ENCODE measurements at regions not wholly inside any gene's neighbourhood (a gene's known extent, or its start where the extent isn't known, plus 50 kb on each side); places are given as distances from the start of the nearest gene placed in this dataset.

- WGBS, 2 donors = 92 to 96% methylated on average over 1 of the region's 1 CpG
- no peaks in the 10 kb centered on the region for H3K4me1 ChIP-seq (ENCODE audit: control insufficient read depth in 5 of 5, insufficient read depth in 5 of 5, low read length in 5 of 5)
- no peak for DNase-seq
- no peak overlapping the region for H3K4me3 ChIP-seq
- H3K9ac ChIP-seq (ENCODE audit: insufficient read depth in 1 of 2, low read length in 2 of 2) = no peak overlapping the region
- no peak for ATAC-seq (ENCODE audit: insufficient read depth, low FRiP score)
- no peaks in the 10 kb centered on the region for H3K9me3 ChIP-seq (ENCODE audit: control insufficient read depth in 4 of 4, insufficient read depth in 3 of 4, low read length in 3 of 4)
- no peak overlapping the region for H3K27ac ChIP-seq (ENCODE audit: low read depth in 1 of 2, low read length in 1 of 2)
- no peaks in the 10 kb centered on the region for H3K27me3 ChIP-seq (ENCODE audit: control insufficient read depth in 3 of 3, insufficient read depth in 3 of 3, low read length in 2 of 3)
- no peaks in the 10 kb centered on the region for H3K36me3 ChIP-seq (ENCODE audit: control insufficient read depth in 4 of 4, insufficient read depth in 4 of 4, low read length in 4 of 4)
- TF ChIP-seq CTCF (IDR thresholded peaks at IDR 0.05; ENCODE audit: control extremely low read depth, extremely low read depth) = no peak
These were observed 441.2 kb downstream of the PTPRC start for GRCh38 chr1:199079994-199080393.

DNA sequence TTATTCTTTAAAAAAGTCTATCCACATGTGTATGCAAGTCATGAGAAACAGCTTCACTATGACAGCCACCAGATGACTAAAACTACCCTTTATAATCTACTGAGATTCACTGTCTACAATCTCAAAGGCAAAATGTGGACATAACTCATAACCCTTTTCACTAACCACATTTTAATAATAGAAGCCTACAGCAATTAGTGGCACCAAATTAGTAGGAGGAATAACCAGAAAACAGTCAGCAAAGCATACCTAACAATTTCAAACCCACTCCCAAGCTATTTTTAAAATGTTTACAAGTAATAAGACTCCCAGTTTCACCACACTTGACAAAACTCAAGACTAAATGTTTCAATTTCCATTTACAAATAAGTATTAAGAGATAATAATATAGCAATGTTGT, 442.9 kb downstream of the PTPRC start:
- Histone ChIP-seq H3K4me3 (no peak overlapping the region), H3K4me1 (ENCODE audit: control insufficient read depth in 5 of 5, insufficient read depth in 5 of 5, low read length in 5 of 5) (no peaks in the 10 kb centered on the region), H3K27me3 (ENCODE audit: control insufficient read depth in 3 of 3, insufficient read depth in 3 of 3, low read length in 2 of 3) (no peaks in the 10 kb centered on the region), H3K36me3 (ENCODE audit: control insufficient read depth in 4 of 4, insufficient read depth in 4 of 4, low read length in 4 of 4) (no peaks in the 10 kb centered on the region), H3K27ac (ENCODE audit: low read depth in 1 of 2, low read length in 1 of 2) (no peak overlapping the region), H3K9me3 (ENCODE audit: control insufficient read depth in 4 of 4, insufficient read depth in 3 of 4, low read length in 3 of 4) (no peaks in the 10 kb centered on the region), H3K9ac (ENCODE audit: insufficient read depth in 1 of 2, low read length in 2 of 2) (no peak overlapping the region)
- TF ChIP-seq CTCF (IDR thresholded peaks at IDR 0.05; ENCODE audit: control extremely low read depth, extremely low read depth) = no peak
- DNase-seq (no peak), ATAC-seq (ENCODE audit: insufficient read depth, low FRiP score) (no peak)

GRCh38 chr1:199082778-199083389, 444.0 kb downstream of the PTPRC start:
- Histone ChIP-seq H3K27ac (ENCODE audit: low read depth in 1 of 2, low read length in 1 of 2) (no peak overlapping the region), H3K9ac (ENCODE audit: insufficient read depth in 1 of 2, low read length in 2 of 2) (no peak overlapping the region), H3K9me3 (ENCODE audit: control insufficient read depth in 4 of 4, insufficient read depth in 3 of 4, low read length in 3 of 4) (no peaks in the 10 kb centered on the region), H3K4me3 (no peak overlapping the region), H3K4me1 (ENCODE audit: control insufficient read depth in 5 of 5, insufficient read depth in 5 of 5, low read length in 5 of 5) (no peaks in the 10 kb centered on the region), H3K27me3 (ENCODE audit: control insufficient read depth in 3 of 3, insufficient read depth in 3 of 3, low read length in 2 of 3) (no peaks in the 10 kb centered on the region), H3K36me3 (ENCODE audit: control insufficient read depth in 4 of 4, insufficient read depth in 4 of 4, low read length in 4 of 4) (no peaks in the 10 kb centered on the region)
- ATAC-seq (ENCODE audit: insufficient read depth, low FRiP score) = no peak
- DNase-seq = no peak
- 97 to 99% methylated on average over 5 of the region's 5 CpGs for WGBS, 2 donors
- no peak for TF ChIP-seq CTCF (IDR thresholded peaks at IDR 0.05; ENCODE audit: control extremely low read depth, extremely low read depth)

DNA sequence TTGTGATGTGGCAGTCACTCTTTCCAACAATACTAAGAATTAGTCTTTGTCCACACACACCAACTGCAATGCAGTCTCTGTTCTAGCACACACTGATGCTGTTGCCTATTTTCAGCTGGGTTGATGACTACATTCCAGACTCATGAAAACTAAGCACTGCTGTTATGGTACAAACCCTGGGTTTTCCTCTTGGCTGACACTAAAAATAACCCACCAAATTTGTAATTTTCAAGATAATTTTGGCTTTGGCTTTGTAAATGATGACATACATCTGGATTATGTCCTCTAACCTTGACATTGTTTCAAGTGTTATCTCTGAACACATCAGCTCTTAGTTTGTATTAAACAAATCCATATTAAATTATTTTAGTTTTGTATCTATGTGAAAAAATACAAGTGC, 444.8 kb downstream of the PTPRC start:
- H3K27me3 ChIP-seq (ENCODE audit: control insufficient read depth in 3 of 3, insufficient read depth in 3 of 3, low read length in 2 of 3) = no peaks in the 10 kb centered on the region
- no peak overlapping the region for H3K27ac ChIP-seq (ENCODE audit: low read depth in 1 of 2, low read length in 1 of 2)
- no peak overlapping the region for H3K9ac ChIP-seq (ENCODE audit: insufficient read depth in 1 of 2, low read length in 2 of 2)
- H3K36me3 ChIP-seq (ENCODE audit: control insufficient read depth in 4 of 4, insufficient read depth in 4 of 4, low read length in 4 of 4) = no peaks in the 10 kb centered on the region
- H3K4me3 ChIP-seq = no peak overlapping the region
- TF ChIP-seq CTCF (IDR thresholded peaks at IDR 0.05; ENCODE audit: control extremely low read depth, extremely low read depth) = no peak
- H3K4me1 ChIP-seq (ENCODE audit: control insufficient read depth in 5 of 5, insufficient read depth in 5 of 5, low read length in 5 of 5) = no peaks in the 10 kb centered on the region
- ATAC-seq (ENCODE audit: insufficient read depth, low FRiP score) = no peak
- no peaks in the 10 kb centered on the region for H3K9me3 ChIP-seq (ENCODE audit: control insufficient read depth in 4 of 4, insufficient read depth in 3 of 4, low read length in 3 of 4)
- peak in 1 of 3 donors; percentile 13 for DNase-seq

All from lung (tissue), 11 donors.